ENCODE measurements at regions not wholly inside any gene's neighbourhood (a gene's known extent, or its start where the extent isn't known, plus 50 kb on each side); places are given as distances from the start of the nearest gene placed in this dataset.

DNA sequence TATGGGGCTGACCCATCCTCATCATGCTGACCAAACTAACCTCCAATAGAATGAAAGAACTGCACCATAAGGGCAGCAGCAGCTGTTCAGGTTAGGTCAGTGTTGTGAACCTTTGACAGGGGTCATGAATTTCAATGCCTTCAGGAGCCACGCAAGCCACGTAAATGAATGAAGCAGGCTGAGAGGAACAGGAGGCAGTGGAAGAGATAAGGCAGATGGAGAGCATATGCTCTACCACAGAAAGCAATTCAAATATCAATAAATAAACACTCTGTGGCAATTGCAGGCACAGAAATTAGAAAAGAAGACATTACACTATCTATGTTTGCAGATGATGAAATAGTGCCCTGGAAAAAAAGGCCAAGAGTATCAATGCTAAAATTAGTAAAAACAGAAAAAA, 56.3 kb downstream of the SCG2 start:
- H3K4me2 ChIP-seq (ENCODE audit: low read length), result no peak overlapping the region
- H2AFZ ChIP-seq (ENCODE audit: low read depth, low read length), result no peak overlapping the region
- H3K27me3 ChIP-seq (ENCODE audit: insufficient read depth, low read length), result no peaks in the 10 kb centered on the region
- no peaks in the 10 kb centered on the region for H3K9me3 ChIP-seq (ENCODE audit: insufficient read depth, low read depth, low read length)
- FAIRE-seq, result no peak
- H3K27ac Mint-ChIP-seq (ENCODE audit: unreplicated experiment), result peak overlapping the region; percentile 53
- H3K4me3 Mint-ChIP-seq (ENCODE audit: unreplicated experiment), result no peak overlapping the region
- no peak overlapping the region for H3K9ac ChIP-seq (ENCODE audit: low read length)
- H3K27me3 Mint-ChIP-seq (ENCODE audit: low read depth, unreplicated experiment), result no peaks in the 10 kb centered on the region
- no peak for DNase-seq (ENCODE audit: low read depth)
- peaks cover 18% of the 10 kb centered on the region for H3K4me1 ChIP-seq (ENCODE audit: insufficient read depth, low read length)
- H3K4me3 ChIP-seq (ENCODE audit: insufficient read depth, low read depth, low read length), result no peak overlapping the region
- no peaks in the 10 kb centered on the region for H3K36me3 ChIP-seq (ENCODE audit: insufficient read depth, low read length)
- peaks cover 14% of the 10 kb centered on the region for H3K4me1 Mint-ChIP-seq (ENCODE audit: low read depth, unreplicated experiment)
- H3K9me3 Mint-ChIP-seq (ENCODE audit: unreplicated experiment), result peaks cover 2% of the 10 kb centered on the region
- H3K27ac ChIP-seq (ENCODE audit: low read depth, low read length), result no peak overlapping the region
- no peaks in the 10 kb centered on the region for H4K20me1 ChIP-seq (ENCODE audit: insufficient read depth, low read length)
- no peaks in the 10 kb centered on the region for H3K36me3 Mint-ChIP-seq (ENCODE audit: low read depth, unreplicated experiment)
- no peak for TF ChIP-seq EZH2 (IDR thresholded peaks at IDR 0.05; ENCODE audit: insufficient read depth, low read length)
- TF ChIP-seq, protein P1, sequence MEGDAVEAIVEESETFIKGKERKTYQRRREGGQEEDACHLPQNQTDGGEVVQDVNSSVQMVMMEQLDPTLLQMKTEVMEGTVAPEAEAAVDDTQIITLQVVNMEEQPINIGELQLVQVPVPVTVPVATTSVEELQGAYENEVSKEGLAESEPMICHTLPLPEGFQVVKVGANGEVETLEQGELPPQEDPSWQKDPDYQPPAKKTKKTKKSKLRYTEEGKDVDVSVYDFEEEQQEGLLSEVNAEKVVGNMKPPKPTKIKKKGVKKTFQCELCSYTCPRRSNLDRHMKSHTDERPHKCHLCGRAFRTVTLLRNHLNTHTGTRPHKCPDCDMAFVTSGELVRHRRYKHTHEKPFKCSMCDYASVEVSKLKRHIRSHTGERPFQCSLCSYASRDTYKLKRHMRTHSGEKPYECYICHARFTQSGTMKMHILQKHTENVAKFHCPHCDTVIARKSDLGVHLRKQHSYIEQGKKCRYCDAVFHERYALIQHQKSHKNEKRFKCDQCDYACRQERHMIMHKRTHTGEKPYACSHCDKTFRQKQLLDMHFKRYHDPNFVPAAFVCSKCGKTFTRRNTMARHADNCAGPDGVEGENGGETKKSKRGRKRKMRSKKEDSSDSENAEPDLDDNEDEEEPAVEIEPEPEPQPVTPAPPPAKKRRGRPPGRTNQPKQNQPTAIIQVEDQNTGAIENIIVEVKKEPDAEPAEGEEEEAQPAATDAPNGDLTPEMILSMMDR (IDR thresholded peaks at IDR 0.05; ENCODE audit: insufficient read depth, low read depth, low read length), result no peak
- H3K79me2 ChIP-seq (ENCODE audit: insufficient read depth, low read length), result no peaks in the 10 kb centered on the region
